GM21515 (cell line): ENCODE measurements at regions not wholly inside any gene's neighbourhood (a gene's known extent, or its start where the extent isn't known, plus 50 kb on each side); places are given as distances from the start of the nearest gene placed in this dataset.
A peak's percentile ranks its signal among the peaks of the same experiment; 100 is the strongest.

ENCODE experiments used
- ATAC-seq: cut with Tn5 transposase; IDR thresholded peaks from one replicate; pipeline ENCODE4 v1.9.1; 2021; ENCODE audit not compliant: unreplicated experiment

GRCh38 chr1:189847613-189848012 lies 630.1 kb downstream of the BRINP3 start:
- no peak for ATAC-seq

- no peak for ATAC-seq
These were observed 625.8 kb downstream of the BRINP3 start for GRCh38 chr1:189851806-189852367.

- ATAC-seq: peak; percentile 75
These were observed 618.2 kb downstream of the BRINP3 start for GRCh38 chr1:189859385-189859977.

- no peak for ATAC-seq
These were observed 611.1 kb downstream of the BRINP3 start for GRCh38 chr1:189866606-189867005.

- ATAC-seq: no peak
These were observed 609.6 kb downstream of the BRINP3 start for GRCh38 chr1:189868021-189868420.

- ATAC-seq: no peak
These were observed 602.8 kb downstream of the BRINP3 start for GRCh38 chr1:189874715-189875435.

- ATAC-seq: no peak
These were observed 597.5 kb downstream of the BRINP3 start for GRCh38 chr1:189880135-189880534.

- ATAC-seq: no peak
These were observed 577.8 kb downstream of the BRINP3 start for GRCh38 chr1:189899686-189900425.

GRCh38 chr1:189904509-189904908 lies 573.2 kb downstream of the BRINP3 start:
- no peak for ATAC-seq

GRCh38 chr1:189908113-189908512 lies 569.6 kb downstream of the BRINP3 start:
- ATAC-seq: no peak

GRCh38 chr1:189921613-189922012 lies 556.1 kb downstream of the BRINP3 start:
- ATAC-seq: no peak

- ATAC-seq: no peak
These were observed 550.0 kb downstream of the BRINP3 start for GRCh38 chr1:189927641-189928040.

- no peak for ATAC-seq
These were observed 548.1 kb downstream of the BRINP3 start for GRCh38 chr1:189929501-189930099.

GRCh38 chr1:189936861-189937260 lies 540.8 kb downstream of the BRINP3 start:
- ATAC-seq: no peak

- ATAC-seq: no peak
These were observed 537.7 kb downstream of the BRINP3 start for GRCh38 chr1:189939967-189940366.

GRCh38 chr1:189941922-189942321 lies 535.7 kb downstream of the BRINP3 start:
- ATAC-seq: no peak

GRCh38 chr1:189958756-189959155 lies 518.9 kb downstream of the BRINP3 start:
- ATAC-seq: no peak

- ATAC-seq: no peak
These were observed 516.9 kb downstream of the BRINP3 start for GRCh38 chr1:189960769-189961168.

- no peak for ATAC-seq
These were observed 515.5 kb downstream of the BRINP3 start for GRCh38 chr1:189962181-189962580.

- ATAC-seq: no peak
These were observed 507.1 kb downstream of the BRINP3 start for GRCh38 chr1:189970331-189971230.
